ENCODE measurements at regions not wholly inside any gene's neighbourhood (a gene's known extent, or its start where the extent isn't known, plus 50 kb on each side); places are given as distances from the start of the nearest gene placed in this dataset.

DNA sequence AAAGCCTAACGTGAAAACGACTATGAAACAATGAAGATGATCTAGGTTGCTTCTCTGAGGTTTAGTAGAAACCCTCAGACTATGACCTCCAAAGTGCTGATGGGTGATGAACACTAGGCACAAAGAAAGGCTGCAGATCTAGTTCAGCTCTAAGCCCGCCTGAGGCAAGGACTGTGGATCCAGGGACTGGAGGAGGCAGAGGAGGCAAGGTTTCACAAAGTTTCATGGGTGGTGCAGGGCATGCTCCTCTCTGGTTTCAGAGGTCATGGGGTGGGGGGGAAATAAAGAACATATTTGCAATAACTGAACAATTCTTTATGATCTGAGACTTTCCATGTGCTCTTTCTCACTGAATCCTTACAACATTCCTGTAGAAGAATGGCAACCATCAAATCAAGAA, 679.2 kb downstream of the NTRK3 start:
- Mint-ChIP-seq H3K27ac (no peak overlapping the region), H3K4me1 (ENCODE audit: low read depth in 2 of 2) (no peaks in the 10 kb centered on the region), H3K9me3 (peaks cover 4% of the 10 kb centered on the region), H3K27me3 (peaks cover 0 to 2% of the 10 kb centered on the region in 2 donors), H3K36me3 (no peaks in the 10 kb centered on the region), H3K4me3 (no peak overlapping the region)
- ATAC-seq (no peak), DNase-seq (ENCODE audit: low spot score) (no peak)

DNA sequence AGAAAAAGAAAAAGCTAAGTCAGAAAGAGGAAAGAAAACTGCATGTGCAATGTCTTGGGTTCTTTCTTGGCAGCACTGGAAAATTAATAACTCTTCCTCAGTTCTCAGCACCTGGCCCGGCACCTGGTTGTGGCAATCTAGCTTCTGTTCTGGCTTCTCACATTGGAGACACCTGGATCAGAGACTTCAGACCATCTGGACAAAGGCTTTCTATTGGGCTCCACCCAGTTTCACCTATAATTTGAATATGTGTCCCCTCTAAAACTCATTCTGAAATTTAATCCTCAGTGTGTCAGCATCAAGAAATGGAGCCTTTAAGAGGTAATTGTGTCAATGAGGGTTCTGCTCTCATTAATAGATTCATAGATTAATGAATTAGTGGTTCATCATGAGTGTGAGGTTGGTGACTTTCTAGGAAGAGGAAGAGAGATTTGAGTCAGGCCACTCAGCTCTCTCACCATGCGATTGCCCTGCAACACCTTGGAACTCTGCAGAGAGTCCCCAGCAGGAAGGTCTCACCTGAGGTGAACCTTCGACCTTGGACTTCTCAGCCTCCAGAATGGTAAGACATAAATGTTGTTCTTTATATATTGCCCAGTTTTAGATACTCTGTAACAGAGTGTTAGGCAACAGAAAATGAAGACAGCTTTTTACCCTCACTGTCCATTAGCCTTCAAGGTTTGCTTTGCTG, 679.9 kb downstream of the NTRK3 start:
- no peaks in the 10 kb centered on the region for H3K36me3 Mint-ChIP-seq
- no peak overlapping the region for H3K4me3 Mint-ChIP-seq
- no peak overlapping the region for H3K27ac Mint-ChIP-seq
- DNase-seq (ENCODE audit: low spot score) = no peak
- H3K9me3 Mint-ChIP-seq = peaks cover 4% of the 10 kb centered on the region
- no peak for ATAC-seq
- H3K27me3 Mint-ChIP-seq = peaks cover 0 to 2% of the 10 kb centered on the region in 2 donors
- H3K4me1 Mint-ChIP-seq (ENCODE audit: low read depth in 2 of 2) = no peaks in the 10 kb centered on the region

DNA sequence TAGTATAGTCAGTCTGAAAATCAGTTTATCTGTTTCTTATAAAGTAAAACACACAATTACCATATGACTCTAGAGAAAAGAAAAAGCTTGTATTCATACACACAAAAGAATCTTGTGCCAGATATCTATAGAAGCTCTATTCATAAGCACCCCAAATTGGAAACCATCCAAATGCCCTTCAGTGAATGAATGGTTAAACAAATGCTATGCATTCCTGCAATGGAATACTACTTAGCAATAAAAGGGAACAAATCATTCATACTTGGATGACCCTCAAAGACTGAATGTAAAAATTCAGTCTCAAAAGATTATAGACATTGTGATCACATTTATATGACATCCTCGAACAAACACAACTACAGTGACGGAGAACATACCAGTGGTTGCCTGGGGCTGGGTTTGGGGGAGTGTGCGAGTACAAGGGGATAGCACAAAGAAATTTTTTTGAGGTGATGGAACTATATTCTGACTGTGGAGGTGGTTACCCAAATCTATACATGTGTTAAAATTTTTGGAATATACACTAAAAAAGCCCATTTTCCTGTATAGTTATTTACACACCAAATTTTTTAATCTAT, 680.6 kb downstream of the NTRK3 start:
- DNase-seq (ENCODE audit: low spot score) = no peak

DNA sequence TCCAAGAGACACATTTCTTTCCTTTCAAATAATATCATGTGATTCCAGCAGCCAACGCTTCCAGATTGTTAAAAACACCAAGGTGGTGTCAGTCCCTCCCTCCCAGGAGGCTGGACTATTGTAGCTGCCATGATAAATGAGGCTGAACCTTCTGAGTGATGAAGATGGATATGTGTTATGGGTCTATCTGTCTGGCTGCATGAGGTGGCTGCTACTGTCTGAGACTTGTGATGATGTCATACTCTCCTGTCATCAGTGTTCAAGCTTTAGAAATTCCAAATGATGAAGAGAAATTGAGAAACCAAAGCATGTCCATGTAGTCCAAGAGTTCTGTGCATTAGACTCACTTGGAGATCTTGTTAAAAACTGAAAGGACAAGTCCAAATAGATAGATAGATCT, 683.0 kb downstream of the NTRK3 start:
- H3K4me3 Mint-ChIP-seq = no peak overlapping the region
- no peak for ATAC-seq

More for the DNA sequence above, 680.6 kb downstream of the NTRK3 start:
- no peak for ATAC-seq
- Mint-ChIP-seq H3K36me3 (no peaks in the 10 kb centered on the region), H3K27me3 (peaks cover 0 to 2% of the 10 kb centered on the region in 2 donors), H3K4me1 (ENCODE audit: low read depth in 2 of 2) (no peaks in the 10 kb centered on the region), H3K27ac (no peak overlapping the region), H3K9me3 (peaks cover 4% of the 10 kb centered on the region), H3K4me3 (no peak overlapping the region)

DNA sequence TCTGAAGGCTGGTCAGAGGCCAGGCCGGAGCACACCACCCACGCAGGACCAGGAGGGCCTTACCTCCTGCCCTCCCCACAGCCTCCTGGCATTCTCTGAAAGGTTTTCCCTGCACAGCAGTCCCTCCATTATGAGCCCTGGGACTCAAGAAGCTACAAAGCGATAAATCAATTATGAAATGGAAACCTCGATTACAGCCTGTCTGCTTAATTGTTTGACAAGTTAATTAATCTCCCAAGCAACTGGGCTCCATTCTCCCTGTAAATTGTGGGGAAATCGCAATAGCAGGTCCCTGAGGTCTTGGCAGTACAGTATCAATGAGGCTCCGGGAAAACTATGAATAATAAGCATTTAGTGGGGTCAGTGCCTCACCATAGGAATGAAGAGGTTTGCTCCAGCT, 683.5 kb downstream of the NTRK3 start:
- DNase-seq (ENCODE audit: low spot score) (no peak), ATAC-seq (no peak)
- H3K4me3 Mint-ChIP-seq = no peak overlapping the region
- H3K4me1 Mint-ChIP-seq (ENCODE audit: low read depth in 2 of 2) = peaks cover 0 to 9% of the 10 kb centered on the region in 2 donors
- no peak overlapping the region for H3K27ac Mint-ChIP-seq
- peaks cover under 1% of the 10 kb centered on the region for H3K9me3 Mint-ChIP-seq
- H3K27me3 Mint-ChIP-seq = peaks cover 0 to under 1% of the 10 kb centered on the region in 2 donors
- no peaks in the 10 kb centered on the region for H3K36me3 Mint-ChIP-seq

More for the DNA sequence above, 683.0 kb downstream of the NTRK3 start:
- no peak for DNase-seq (ENCODE audit: low spot score)
- H3K9me3 Mint-ChIP-seq = peaks cover 4% of the 10 kb centered on the region
- no peaks in the 10 kb centered on the region for H3K36me3 Mint-ChIP-seq
- H3K27ac Mint-ChIP-seq = no peak overlapping the region
- H3K4me1 Mint-ChIP-seq (ENCODE audit: low read depth in 2 of 2) = peaks cover 0 to 9% of the 10 kb centered on the region in 2 donors
- H3K27me3 Mint-ChIP-seq = peaks cover 0 to 2% of the 10 kb centered on the region in 2 donors

DNA sequence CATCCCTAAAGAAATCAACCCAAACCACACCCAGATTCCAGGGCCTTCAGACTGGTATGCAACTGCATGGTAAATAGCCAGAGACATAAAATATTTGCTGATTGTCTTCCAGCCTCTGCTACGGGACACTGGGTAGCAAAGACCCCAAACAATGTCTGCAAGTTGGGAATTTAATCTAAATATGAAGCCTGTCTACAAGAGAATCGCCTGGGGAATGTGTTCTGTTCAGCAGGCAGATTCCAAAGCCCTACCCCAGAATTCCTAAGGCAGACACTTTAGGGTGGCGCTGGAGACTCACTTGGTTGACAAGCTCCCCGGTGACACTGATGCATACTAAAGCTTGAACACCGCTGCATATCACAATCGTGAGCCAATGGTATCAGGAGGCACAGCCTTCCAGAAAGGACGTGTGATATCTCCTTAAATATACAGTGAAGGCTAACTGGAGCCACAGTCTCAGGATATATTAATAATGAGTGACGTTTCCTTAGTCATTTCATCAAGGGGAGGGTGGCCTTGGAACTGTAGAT, 684.1 kb downstream of the NTRK3 start:
- Mint-ChIP-seq H3K4me3 (no peak overlapping the region), H3K27me3 (no peaks in the 10 kb centered on the region), H3K4me1 (ENCODE audit: low read depth in 2 of 2) (peaks cover 0 to 9% of the 10 kb centered on the region in 2 donors), H3K27ac (no peak overlapping the region), H3K9me3 (no peaks in the 10 kb centered on the region), H3K36me3 (no peaks in the 10 kb centered on the region)
- ATAC-seq = no peak
- no peak for DNase-seq (ENCODE audit: low spot score)

DNA sequence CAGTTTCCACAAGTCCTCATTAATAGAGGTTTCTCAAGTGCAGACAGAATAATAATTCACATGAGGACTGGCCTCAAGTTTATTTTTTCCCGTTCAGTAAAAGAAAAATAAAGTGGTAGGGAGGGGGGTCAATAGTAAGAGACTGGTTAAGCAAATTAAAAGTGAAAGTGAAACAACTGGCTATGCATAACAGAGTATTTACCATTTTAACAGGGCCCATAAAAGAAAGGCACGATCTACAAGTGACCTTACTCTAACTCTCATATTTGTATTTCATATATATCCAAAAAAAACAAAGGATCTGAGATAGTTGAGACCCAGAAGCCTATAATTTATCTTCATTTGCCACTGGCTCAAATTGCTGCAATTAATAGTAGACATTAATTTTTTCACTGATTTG, 686.3 kb downstream of the NTRK3 start:
- no peak for DNase-seq (ENCODE audit: low spot score)
- Mint-ChIP-seq H3K4me3 (peak overlapping the region; percentile 28), H3K36me3 (no peaks in the 10 kb centered on the region), H3K27me3 (no peaks in the 10 kb centered on the region), H3K27ac (no peak overlapping the region), H3K9me3 (no peaks in the 10 kb centered on the region), H3K4me1 (ENCODE audit: low read depth in 2 of 2) (peaks cover 0 to 9% of the 10 kb centered on the region in 2 donors)
- no peak for ATAC-seq

DNA sequence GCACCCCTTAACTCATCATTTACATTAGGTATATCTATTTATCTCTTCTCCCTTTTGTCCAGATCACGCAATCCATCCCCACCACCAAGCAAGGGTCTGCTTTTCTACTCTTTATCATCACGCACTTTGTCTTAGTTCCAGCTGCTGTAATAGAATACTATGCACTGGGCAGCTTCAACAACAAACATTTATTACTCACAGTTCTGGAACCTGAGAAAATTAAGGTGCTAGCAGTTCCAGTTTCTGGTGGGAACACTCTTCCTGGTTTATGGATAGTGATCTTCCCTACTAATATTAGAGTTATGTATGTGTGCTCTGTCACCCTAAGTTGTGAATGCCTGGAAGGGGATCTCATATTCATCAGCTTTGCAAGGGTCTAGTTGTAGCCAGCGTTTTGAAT, 687.0 kb downstream of the NTRK3 start:
- Mint-ChIP-seq H3K36me3 (no peaks in the 10 kb centered on the region), H3K27me3 (no peaks in the 10 kb centered on the region), H3K27ac (no peak overlapping the region), H3K9me3 (no peaks in the 10 kb centered on the region), H3K4me1 (ENCODE audit: low read depth in 2 of 2) (peaks cover 0 to 9% of the 10 kb centered on the region in 2 donors), H3K4me3 (peak overlapping the region; percentile 28)
- DNase-seq (ENCODE audit: low spot score) (no peak), ATAC-seq (no peak)

DNA sequence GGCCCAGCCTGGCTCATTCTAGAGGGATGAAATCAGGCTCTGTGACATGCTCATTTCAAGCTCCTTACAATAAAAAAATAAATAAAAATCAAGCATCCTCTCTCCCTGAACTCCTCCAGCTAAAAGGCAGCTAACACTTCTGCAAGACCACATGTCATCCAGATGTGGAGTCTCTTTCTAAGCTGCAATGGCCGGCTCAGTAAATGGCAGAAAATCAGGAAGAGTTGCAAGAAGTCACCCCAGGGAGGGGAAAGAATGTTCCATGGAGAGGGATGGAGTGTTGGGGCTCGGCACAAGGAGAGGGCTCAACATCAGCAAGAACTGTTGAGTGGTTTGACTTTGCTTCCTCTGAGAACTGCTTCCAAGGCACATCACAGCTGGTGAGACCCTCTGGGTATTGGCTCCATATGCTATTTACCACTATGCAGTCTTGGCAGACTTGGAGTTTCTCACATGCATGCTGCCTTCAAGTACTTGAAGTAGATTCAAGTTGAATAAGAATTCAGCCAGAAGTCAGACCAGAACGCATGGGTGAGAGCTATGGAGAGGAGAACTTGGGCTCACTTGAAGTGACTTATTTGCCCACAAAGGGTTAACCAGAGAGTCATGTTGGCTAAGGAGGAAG, 689.0 kb downstream of the NTRK3 start:
- H3K4me3 Mint-ChIP-seq = no peak overlapping the region
- no peak for ATAC-seq
- no peak overlapping the region for H3K27ac Mint-ChIP-seq

DNA sequence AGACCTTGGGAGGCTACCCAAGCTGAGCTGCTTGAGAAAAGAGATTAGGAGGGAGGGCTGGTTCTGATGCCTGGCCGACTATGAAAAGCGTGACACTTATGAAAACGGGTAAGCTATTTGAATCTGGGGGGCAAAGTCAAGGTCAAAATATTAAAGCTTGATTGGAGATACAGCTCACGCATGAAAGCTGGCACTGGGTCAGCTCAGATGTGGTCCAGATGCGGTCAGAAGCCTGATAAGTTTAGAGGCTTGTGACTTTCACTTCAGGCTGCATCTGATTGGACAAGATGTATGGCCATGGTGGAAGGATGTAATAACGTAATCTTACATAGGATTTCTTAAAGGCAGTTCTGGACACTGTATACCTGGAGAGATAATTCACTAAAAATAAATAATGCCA, 690.3 kb downstream of the NTRK3 start:
- H3K9me3 Mint-ChIP-seq = peaks cover 3% of the 10 kb centered on the region
- H3K36me3 Mint-ChIP-seq = no peaks in the 10 kb centered on the region
- H3K4me3 Mint-ChIP-seq = no peak overlapping the region
- H3K4me1 Mint-ChIP-seq (ENCODE audit: low read depth in 2 of 2) = peaks cover 0 to 9% of the 10 kb centered on the region in 2 donors
- no peaks in the 10 kb centered on the region for H3K27me3 Mint-ChIP-seq
- no peak overlapping the region for H3K27ac Mint-ChIP-seq
- no peak for ATAC-seq
- DNase-seq (ENCODE audit: low spot score) = no peak

More for the DNA sequence above, 689.0 kb downstream of the NTRK3 start:
- Mint-ChIP-seq H3K9me3 (peaks cover 3% of the 10 kb centered on the region), H3K27me3 (no peaks in the 10 kb centered on the region), H3K4me1 (ENCODE audit: low read depth in 2 of 2) (peaks cover 0 to 9% of the 10 kb centered on the region in 2 donors), H3K36me3 (no peaks in the 10 kb centered on the region)
- no peak for DNase-seq (ENCODE audit: low spot score)

DNA sequence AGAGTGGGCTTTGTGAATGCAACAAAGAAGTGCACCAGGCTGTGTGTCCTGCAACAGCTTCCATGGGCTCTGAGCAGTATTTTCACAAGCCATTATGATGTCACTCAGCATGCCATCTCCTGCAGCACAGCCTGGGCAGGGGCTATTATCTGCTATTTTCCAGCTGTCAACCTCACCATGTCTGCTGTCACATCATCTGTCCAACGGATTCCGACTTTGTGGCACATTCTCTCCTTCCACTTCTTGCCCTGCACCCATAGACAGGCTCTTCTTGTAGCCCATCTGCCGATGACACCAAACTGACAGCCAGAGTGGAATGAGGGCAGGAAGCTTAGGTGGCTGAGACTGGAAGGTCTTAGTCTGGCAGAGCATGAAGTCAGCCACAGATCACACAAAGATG, 691.9 kb downstream of the NTRK3 start:
- Mint-ChIP-seq H3K27me3 (no peaks in the 10 kb centered on the region), H3K27ac (no peak overlapping the region), H3K4me1 (ENCODE audit: low read depth in 2 of 2) (peaks cover 0 to 4% of the 10 kb centered on the region in 2 donors), H3K4me3 (no peak overlapping the region), H3K36me3 (no peaks in the 10 kb centered on the region), H3K9me3 (peaks cover 3% of the 10 kb centered on the region)
- DNase-seq (ENCODE audit: low spot score) = no peak
- no peak for ATAC-seq

DNA sequence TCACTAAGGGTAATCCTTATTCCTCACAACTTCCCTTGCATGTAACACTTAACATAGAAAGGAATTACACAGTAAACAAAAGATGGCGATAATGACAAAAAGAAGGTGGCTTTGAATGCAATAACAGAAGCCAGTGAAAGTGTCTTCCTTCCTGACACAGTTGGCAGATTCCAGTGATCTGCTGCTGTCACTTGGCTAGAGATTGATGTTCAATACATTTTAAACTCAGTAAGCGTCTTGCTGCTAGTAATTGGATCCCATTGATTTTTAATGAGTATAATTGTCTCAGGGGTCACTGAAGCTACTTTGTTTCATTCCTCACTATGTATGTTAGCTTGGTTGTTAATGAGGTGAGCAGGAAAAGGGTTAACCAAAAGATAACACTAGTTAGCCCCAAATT, 692.7 kb downstream of the NTRK3 start:
- Mint-ChIP-seq H3K27me3 (no peaks in the 10 kb centered on the region), H3K4me3 (no peak overlapping the region), H3K27ac (no peak overlapping the region), H3K4me1 (ENCODE audit: low read depth in 2 of 2) (no peaks in the 10 kb centered on the region), H3K9me3 (peaks cover 3% of the 10 kb centered on the region), H3K36me3 (no peaks in the 10 kb centered on the region)
- DNase-seq (ENCODE audit: low spot score) = no peak
- ATAC-seq = no peak

DNA sequence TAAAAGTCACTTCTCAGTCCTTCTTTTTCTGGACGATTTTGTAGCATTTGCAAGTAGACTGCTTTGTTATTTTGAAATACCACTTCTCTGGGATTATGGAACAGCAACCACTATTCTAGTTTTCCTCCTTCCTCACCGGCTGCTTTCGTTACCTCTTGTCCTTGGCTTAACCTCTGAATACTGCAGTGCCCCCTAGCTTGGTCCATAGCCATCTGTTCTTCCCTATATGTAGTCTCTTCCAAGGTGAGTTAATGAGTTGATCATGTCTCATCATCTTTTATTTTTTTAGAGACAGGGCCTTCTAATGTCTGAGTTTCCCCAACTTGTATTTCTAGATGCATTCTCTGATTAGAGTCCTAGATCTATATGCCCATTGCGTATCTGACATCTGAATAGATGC, 694.3 kb downstream of the NTRK3 start:
- Mint-ChIP-seq H3K9me3 (peaks cover 6% of the 10 kb centered on the region), H3K27me3 (peaks cover 2 to 5% of the 10 kb centered on the region in 2 donors), H3K27ac (no peak overlapping the region), H3K4me3 (no peak overlapping the region), H3K36me3 (no peaks in the 10 kb centered on the region), H3K4me1 (ENCODE audit: low read depth in 2 of 2) (no peaks in the 10 kb centered on the region)
- no peak for ATAC-seq
- DNase-seq (ENCODE audit: low spot score) = no peak

DNA sequence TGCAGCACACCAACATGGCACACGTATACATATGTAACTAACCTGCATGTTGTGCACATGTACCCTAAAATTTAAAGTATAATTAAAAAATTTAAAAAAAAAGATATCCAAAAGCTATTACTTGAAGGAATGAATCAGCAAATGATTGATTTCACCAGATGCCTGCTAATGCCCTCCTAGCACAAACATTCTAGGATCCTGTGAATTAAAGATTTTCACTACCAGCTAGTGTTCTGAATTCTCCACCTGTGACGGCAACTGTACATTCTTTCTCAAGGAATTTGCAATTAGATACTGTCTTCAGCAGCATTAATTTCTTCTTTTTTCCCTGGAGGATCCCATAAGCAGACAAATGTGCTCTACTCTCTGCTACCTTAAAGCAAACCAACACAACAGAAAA, 694.9 kb downstream of the NTRK3 start:
- no peak for ATAC-seq
- no peak for DNase-seq (ENCODE audit: low spot score)
- Mint-ChIP-seq H3K36me3 (no peaks in the 10 kb centered on the region), H3K9me3 (peaks cover 6% of the 10 kb centered on the region), H3K4me3 (no peak overlapping the region), H3K4me1 (ENCODE audit: low read depth in 2 of 2) (no peaks in the 10 kb centered on the region), H3K27me3 (peaks cover 2 to 5% of the 10 kb centered on the region in 2 donors), H3K27ac (no peak overlapping the region)

Measured in natural killer cell treated with Interleukin-12 subunit alpha and Interleukin-12 subunit beta and Interleukin-15 and Interleukin-18, amount 100 ng/mL, for 72 hours (primary cell).